SK-N-SH (cell line): ENCODE measurements at regions not wholly inside any gene's neighbourhood (a gene's known extent, or its start where the extent isn't known, plus 50 kb on each side); places are given as distances from the start of the nearest gene placed in this dataset.

Source experiments
- CTCF ChIA-PET: fragments of 300-600, 350-600 bp; formaldehyde crosslinking; extraction: SDS; loops from one replicate; lab custom pipeline; 2021; lab: Yijun Ruan, JAX
- POLR2A ChIA-PET: fragments of 350-600 bp; sonication (Branson Sonifier 250); formaldehyde crosslinking; extraction: SDS; loops from one replicate; lab custom pipeline; 2020; ENCODE audit warnings: antibody characterized with exemption, inconsistent platforms; lab: Yijun Ruan, JAX
- DNase-seq: peaks from one replicate; pipeline ENCODE4 v3.0.0; 2012
- H2AFZ ChIP-seq: fragments of 200-600 bp; sonication (generic); 2 replicates; pipeline ENCODE4 v1.8.1; 2016; ENCODE audit warnings: antibody characterized with exemption, mild to moderate bottlenecking, low read depth
- H3F3A ChIP-seq: fragments of 200-600 bp; sonication (generic); replicated peaks from 2 replicates; pipeline ENCODE3; 2016; ENCODE audit warnings: antibody characterized with exemption, mild to moderate bottlenecking; ENCODE audit not compliant: insufficient read depth
- H3K27ac ChIP-seq, 2 experiments: fragments of 200-500 bp in 1 of 2; fragments of 200-600 bp in 1 of 2; sonication (Bioruptor generic) in 1 of 2; sonication (generic), shearing (Covaris generic) in 1 of 2; 2 replicates each; pipeline versions ENCODE4 v1.5.1 to v1.6.1; 2014 to 2016; ENCODE audit warnings: low read depth in 2 of 2, inconsistent platforms in 1 of 2, low read length in 1 of 2, mild to moderate bottlenecking in 1 of 2, mixed read lengths in 1 of 2
- H3K27me3 ChIP-seq: fragments of 200-600 bp; sonication (generic), shearing (Covaris generic); 2 replicates; pipeline ENCODE4 v1.6.1; 2016; ENCODE audit warnings: mixed run types; ENCODE audit not compliant: insufficient read depth
- H3K36me3 ChIP-seq, 2 experiments: fragments of 200-500 bp in 1 of 2; fragments of 200-600 bp in 1 of 2; sonication (Bioruptor generic) in 1 of 2; sonication (generic) in 1 of 2; replicated peaks in 1 of 2; 2 replicates each; pipeline versions ENCODE3 to v1.5.1; 2014 to 2016; ENCODE audit warnings: low read length in 1 of 2, mild to moderate bottlenecking in 1 of 2; ENCODE audit not compliant: insufficient read depth in 2 of 2, control insufficient read depth in 1 of 2
- H3K4me1 ChIP-seq, 2 experiments: fragments of 200-500 bp in 1 of 2; fragments of 200-600 bp in 1 of 2; sonication (Bioruptor generic) in 1 of 2; sonication (generic), shearing (Covaris generic) in 1 of 2; 2 replicates each; pipeline versions ENCODE4 v1.5.1 to v1.6.1; 2014 to 2016; ENCODE audit warnings: low read depth in 1 of 2, low read length in 1 of 2, mixed run types in 1 of 2; ENCODE audit not compliant: insufficient read depth in 2 of 2, control insufficient read depth in 1 of 2
- H3K4me2 ChIP-seq: fragments of 200-600 bp; sonication (generic), shearing (Covaris generic); 2 replicates; pipeline ENCODE4 v1.6.1; 2017; ENCODE audit warnings: mixed run types
- H3K4me3 ChIP-seq, 2 experiments: fragments of 200-500 bp in 1 of 2; fragments of 200-600 bp in 1 of 2; sonication (Bioruptor generic) in 1 of 2; sonication (generic), shearing (Covaris generic) in 1 of 2; 2 replicates each; pipeline versions ENCODE4 v1.5.1 to v1.8.1; 2014 to 2016; ENCODE audit warnings: low read depth in 2 of 2, inconsistent platforms in 1 of 2, low read length in 1 of 2, mild to moderate bottlenecking in 1 of 2, mixed read lengths in 1 of 2, moderate library complexity in 1 of 2
- H3K79me2 ChIP-seq: fragments of 200-600 bp; sonication (generic); 2 replicates; pipeline ENCODE4 v1.8.1; 2017; ENCODE audit warnings: mild to moderate bottlenecking; ENCODE audit not compliant: insufficient read depth
- H3K9ac ChIP-seq: fragments of 200-600 bp; sonication (generic); 2 replicates; pipeline ENCODE4 v1.6.1; 2017; ENCODE audit warnings: mixed run types
- H3K9me2 ChIP-seq: fragments of 200-600 bp; sonication (generic); 2 replicates; pipeline ENCODE4 v1.6.1; 2017; ENCODE audit warnings: mixed run types
- H3K9me3 ChIP-seq: fragments of 200-600 bp; sonication (generic); 2 replicates; pipeline ENCODE4 v1.6.1; 2017; ENCODE audit warnings: mixed run types, mild to moderate bottlenecking, moderate library complexity
- H4K20me1 ChIP-seq: fragments of 200-600 bp; sonication (generic); 2 replicates; pipeline ENCODE4 v1.6.1; 2017; ENCODE audit warnings: mild to moderate bottlenecking, mixed run types; ENCODE audit not compliant: insufficient read depth
- EP300 ChIP-seq, 2 experiments: IDR thresholded peaks; 2 replicates each; pipeline versions ENCODE4 v1.4.0 to v1.6.1; 2012; ENCODE audit warnings: borderline replicate concordance in 1 of 2, low read depth in 1 of 2, low read length in 1 of 2
- FOSL2 ChIP-seq: IDR thresholded peaks from 2 replicates; pipeline ENCODE4 v1.4.0; 2012; ENCODE audit warnings: low read depth, mild to moderate bottlenecking, moderate library complexity, borderline replicate concordance
- FOXJ3 ChIP-seq: sonication (generic); formaldehyde crosslinking; IDR thresholded peaks from 2 replicates; pipeline ENCODE4 v1.5.1; 2020; ENCODE audit warnings: mild to moderate bottlenecking, missing genetic modification reagents
- GATA2 ChIP-seq: sonication (generic); formaldehyde crosslinking; IDR thresholded peaks from 2 replicates; pipeline ENCODE4 v1.5.0; 2020; ENCODE audit warnings: mild to moderate bottlenecking, missing genetic modification reagents
- JUND ChIP-seq: IDR thresholded peaks from 2 replicates; pipeline ENCODE4 v1.4.0; 2012
- MAX ChIP-seq: IDR thresholded peaks from 2 replicates; pipeline ENCODE4 v1.4.0; 2012; ENCODE audit warnings: low read depth
- MEF2A ChIP-seq: IDR thresholded peaks from 2 replicates; pipeline ENCODE4 v1.4.0; 2012; ENCODE audit warnings: low read depth, borderline replicate concordance
- NFIC ChIP-seq: IDR thresholded peaks from 2 replicates; pipeline ENCODE4 v1.4.0; 2012; ENCODE audit warnings: borderline replicate concordance
- POLR2AphosphoS5 ChIP-seq: IDR thresholded peaks from 2 replicates; pipeline ENCODE4 v1.6.1; 2012; ENCODE audit warnings: low read depth, low read length
- RCOR1 ChIP-seq: fragments of 150-350 bp; IDR thresholded peaks from 2 replicates; pipeline ENCODE4 v1.6.1; 2017; ENCODE audit warnings: antibody characterized with exemption, low read length
- RFX5 ChIP-seq: IDR thresholded peaks from 2 replicates; pipeline ENCODE4 v1.6.1; 2012; ENCODE audit warnings: mild to moderate bottlenecking, improper control_type of control experiment, low read length
- RXRA ChIP-seq: IDR thresholded peaks from 2 replicates; pipeline ENCODE4 v1.4.0; 2012; ENCODE audit warnings: low read depth, mild to moderate bottlenecking, borderline replicate concordance
- SMC3 ChIP-seq: IDR thresholded peaks from 2 replicates; pipeline ENCODE4 v1.6.1; 2012; ENCODE audit warnings: low read depth, low read length, improper control_type of control experiment
- TCF12 ChIP-seq: IDR thresholded peaks from 2 replicates; pipeline ENCODE4 v1.4.0; 2012
- TEAD4 ChIP-seq: IDR thresholded peaks from 2 replicates; pipeline ENCODE4 v1.4.0; 2012; ENCODE audit warnings: mild to moderate bottlenecking, borderline replicate concordance; ENCODE audit not compliant: insufficient read depth
- USF1 ChIP-seq: IDR thresholded peaks from 2 replicates; pipeline ENCODE4 v1.4.0; 2012; ENCODE audit warnings: low read depth, borderline replicate concordance
- ZBTB33 ChIP-seq: IDR thresholded peaks from 2 replicates; pipeline ENCODE4 v1.4.0; 2012; ENCODE audit warnings: low read depth, borderline replicate concordance
- WGBS: methylation state at CpG from one replicate; pipeline ENCODE4 v1.1.6; 2017; ENCODE audit warnings: low lambda C conversion rate; 5-methylcytosine and 5-hydroxymethylcytosine counted together

GRCh38 chr15:56788359-56788758, 55.0 kb upstream of the ZNF280D start:
- Histone ChIP-seq H3F3A (no peaks in the 10 kb centered on the region), H3K4me3 (no peak overlapping the region), H2AFZ (no peak overlapping the region), H3K27ac (no peak overlapping the region), H3K79me2 (no peaks in the 10 kb centered on the region), H3K36me3 (no peaks in the 10 kb centered on the region), H3K9me3 (peaks cover 4% of the 10 kb centered on the region; the same call in 1 of the 2 replicates), H3K9ac (no peak overlapping the region), H3K27me3 (no peaks in the 10 kb centered on the region), H4K20me1 (no peaks in the 10 kb centered on the region), H3K4me2 (no peak overlapping the region), H3K4me1 (no peaks in the 10 kb centered on the region), H3K9me2 (no peaks in the 10 kb centered on the region)
- WGBS, result 88% methylated on average over 2 of the region's 2 CpGs
- ChIA-PET POLR2A (no interaction called here), CTCF (no interaction called here)
- no peak for DNase-seq
- TF ChIP-seq TCF12, result no peak
- TF ChIP-seq SMC3, result no peak
- TF ChIP-seq, all 33 proteins: peak for 0

- no peak overlapping the region for H3K9ac ChIP-seq
- no peak overlapping the region for H3K27ac ChIP-seq
- 77% methylated on average over 5 of the region's 5 CpGs for WGBS
- ChIA-PET POLR2A (no interaction called here), CTCF (interaction anchor here (0.7 kb wide), 1 partner anchor 741 kb away, joined by 3 read pairs; no protein-coding TSS in a partner anchor)
- no peaks in the 10 kb centered on the region for H3K79me2 ChIP-seq
- H3K4me2 ChIP-seq, result no peak overlapping the region
- no peak overlapping the region for H3K4me3 ChIP-seq
- H3K4me1 ChIP-seq, result no peaks in the 10 kb centered on the region
- H3K27me3 ChIP-seq, result no peaks in the 10 kb centered on the region
- no peaks in the 10 kb centered on the region for H4K20me1 ChIP-seq
- no peaks in the 10 kb centered on the region for H3K9me2 ChIP-seq
- no peak overlapping the region for H2AFZ ChIP-seq
- no peaks in the 10 kb centered on the region for H3K9me3 ChIP-seq
- no peak for TF ChIP-seq NFIC
- TF ChIP-seq EP300 (IDR thresholded peaks at IDR 0.05; ENCODE audit: borderline replicate concordance in 1 of 2, low read depth in 1 of 2, low read length in 1 of 2), result no peak
- TF ChIP-seq POLR2AphosphoS5, result no peak
- TF ChIP-seq, all 33 proteins: peak for 0
- no peaks in the 10 kb centered on the region for H3F3A ChIP-seq
- DNase-seq, result no peak
- no peaks in the 10 kb centered on the region for H3K36me3 ChIP-seq
These were observed 53.7 kb upstream of the ZNF280D start for GRCh38 chr15:56786966-56787365.

- DNase-seq, result no peak
- POLR2A ChIA-PET, result no interaction called here
- Histone ChIP-seq H4K20me1 (no peaks in the 10 kb centered on the region), H3F3A (no peaks in the 10 kb centered on the region), H3K27ac (no peak overlapping the region), H3K9me3 (no peaks in the 10 kb centered on the region), H3K4me1 (no peaks in the 10 kb centered on the region)
- TF ChIP-seq MAX (no peak), FOSL2 (no peak), MEF2A (no peak), TCF12 (no peak), RCOR1 (no peak), NFIC (no peak), TEAD4 (no peak), ZBTB33 (no peak), USF1 (no peak), RXRA (no peak), JUND (no peak), FOXJ3 (CRISPR knock-in tag) (no peak), GATA2 (CRISPR knock-in tag) (no peak), RFX5 (no peak)
- TF ChIP-seq, all 33 proteins: peak for 0
- Histone ChIP-seq H3K79me2 (no peaks in the 10 kb centered on the region), H3K4me3 (no peak overlapping the region), H3K27me3 (no peaks in the 10 kb centered on the region), H3K4me2 (no peak overlapping the region), H2AFZ (no peak overlapping the region), H3K36me3 (no peaks in the 10 kb centered on the region), H3K9ac (no peak overlapping the region), H3K9me2 (no peaks in the 10 kb centered on the region)
- CTCF ChIA-PET, result interaction anchor here (1.5 kb wide), 1 partner anchor 293 kb away, joined by 6 read pairs; no protein-coding TSS in a partner anchor
- 68% methylated on average over 5 of the region's 5 CpGs for WGBS
These were observed 50.8 kb upstream of the ZNF280D start for GRCh38 chr15:56783857-56784661.
